GM23248 (cell line): ENCODE measurements at regions not wholly inside any gene's neighbourhood (a gene's known extent, or its start where the extent isn't known, plus 50 kb on each side); places are given as distances from the start of the nearest gene placed in this dataset.

Experiments used
- EZH2 ChIP-seq: fragments of 200-600 bp; sonication (generic); IDR thresholded peaks from 2 replicates; pipeline ENCODE4 v1.6.1; 2018; ENCODE audit warnings: antibody characterized with exemption, mild to moderate bottlenecking; ENCODE audit not compliant: insufficient read depth, poor library complexity, severe bottlenecking
- EZH2phosphoT487 ChIP-seq: fragments of 200-600 bp; sonication (generic); IDR thresholded peaks from 2 replicates; pipeline ENCODE4 v1.6.1; 2018; ENCODE audit warnings: antibody characterized with exemption, moderate library complexity, mild to moderate bottlenecking, low read depth; ENCODE audit not compliant: insufficient read depth

- TF ChIP-seq EZH2phosphoT487 (no peak), EZH2 (no peak)
Measured at GRCh38 chr5:121027636-121028035, 563.5 kb downstream of the PRR16 start.
